Mammary epithelial cell (primary cell): ENCODE measurements at regions not wholly inside any gene's neighbourhood (a gene's known extent, or its start where the extent isn't known, plus 50 kb on each side); places are given as distances from the start of the nearest gene placed in this dataset.

ENCODE experiments used
- CTCF ChIP-seq, 2 donors: IDR thresholded peaks in 1 of 2; conservative IDR thresholded peaks in 1 of 2; 2 replicates each; pipeline ENCODE4 v1.5.1; 2011 to 2012; ENCODE audit warnings: inconsistent platforms in 2 of 2, low read length in 2 of 2, mild to moderate bottlenecking in 2 of 2, control low read depth in 1 of 2, low read depth in 1 of 2; ENCODE audit not compliant: insufficient read depth in 1 of 2; ENCODE audit errors: extremely low read depth in 1 of 2
- EZH2 ChIP-seq: IDR thresholded peaks from 2 replicates; pipeline ENCODE4 v1.6.1; 2012; ENCODE audit warnings: low read length, inconsistent platforms, borderline replicate concordance

- no peak for TF ChIP-seq CTCF (conservative IDR thresholded peaks at IDR 0.05 in 1 of 2, IDR thresholded peaks at IDR 0.05 in 1 of 2; ENCODE audit: extremely low read depth in 1 of 2, insufficient read depth in 1 of 2, low read depth in 1 of 2, low read length in 2 of 2)
- TF ChIP-seq EZH2, result no peak
Observed at GRCh38 chr14:26917086-26917485, 319.3 kb upstream of the NOVA1 start.
